ENCODE measurements at regions not wholly inside any gene's neighbourhood (a gene's known extent, or its start where the extent isn't known, plus 50 kb on each side); places are given as distances from the start of the nearest gene placed in this dataset.
"Not testable (repeated sequence)": the region's sequence is repeated elsewhere in the genome, so short reads cannot be mapped to it uniquely, and the experiment has no call there.

GRCh38 chr17:72461757-72462156 lies 340.9 kb downstream of the SOX9 start:
- H3K4me3 ChIP-seq (ENCODE audit: low read depth, low read length): no peak overlapping the region
- TF ChIP-seq CTCF (IDR thresholded peaks at IDR 0.05; ENCODE audit: low read depth, low read length, missing control alignments): no peak

GRCh38 chr17:72462407-72462806 lies 341.6 kb downstream of the SOX9 start:
- no peak for DNase-seq (ENCODE audit: low read depth)
- no peak overlapping the region for H3K4me3 ChIP-seq (ENCODE audit: low read depth, low read length)
- no peak for TF ChIP-seq CTCF (IDR thresholded peaks at IDR 0.05; ENCODE audit: low read depth, low read length, missing control alignments)

More at GRCh38 chr17:72461757-72462156, 340.9 kb downstream of the SOX9 start:
- DNase-seq (ENCODE audit: low read depth): no peak

- no peak for DNase-seq (ENCODE audit: low read depth)
- H3K4me3 ChIP-seq (ENCODE audit: low read depth, low read length): no peak overlapping the region
- no peak for TF ChIP-seq CTCF (IDR thresholded peaks at IDR 0.05; ENCODE audit: low read depth, low read length, missing control alignments)
Measured at GRCh38 chr17:72462814-72463213, 342.0 kb downstream of the SOX9 start.

- TF ChIP-seq CTCF (IDR thresholded peaks at IDR 0.05; ENCODE audit: low read depth, low read length, missing control alignments): no peak
- no peak for DNase-seq (ENCODE audit: low read depth)
- no peak overlapping the region for H3K4me3 ChIP-seq (ENCODE audit: low read depth, low read length)
Measured at GRCh38 chr17:72463287-72464102, 342.7 kb downstream of the SOX9 start.

- H3K4me3 ChIP-seq (ENCODE audit: low read depth, low read length); DNase-seq (ENCODE audit: low read depth): not testable (repeated sequence)
Measured at GRCh38 chr17:72464221-72464620, 343.4 kb downstream of the SOX9 start.

- no peak for DNase-seq (ENCODE audit: low read depth)
- TF ChIP-seq CTCF (IDR thresholded peaks at IDR 0.05; ENCODE audit: low read depth, low read length, missing control alignments): no peak
- no peak overlapping the region for H3K4me3 ChIP-seq (ENCODE audit: low read depth, low read length)
Measured at GRCh38 chr17:72465191-72466024, 344.6 kb downstream of the SOX9 start.

GRCh38 chr17:72466199-72466598 lies 345.4 kb downstream of the SOX9 start:
- peak; percentile 30 for DNase-seq (ENCODE audit: low read depth)
- no peak for TF ChIP-seq CTCF (IDR thresholded peaks at IDR 0.05; ENCODE audit: low read depth, low read length, missing control alignments)
- H3K4me3 ChIP-seq (ENCODE audit: low read depth, low read length): no peak overlapping the region

Measured in GM12864 (cell line).